ENCODE measurements at regions not wholly inside any gene's neighbourhood (a gene's known extent, or its start where the extent isn't known, plus 50 kb on each side); places are given as distances from the start of the nearest gene placed in this dataset.
"Not testable (repeated sequence)": the region's sequence is repeated elsewhere in the genome, so short reads cannot be mapped to it uniquely, and the experiment has no call there.

- H3K4me3 ChIP-seq (ENCODE audit: low read depth, low read length), result no peak overlapping the region
- no peak for TF ChIP-seq CTCF (IDR thresholded peaks at IDR 0.05; ENCODE audit: low read depth, low read length)
Measured at GRCh38 chr14:34087571-34087970, 136.7 kb upstream of the EGLN3 start.

- no peak for TF ChIP-seq CTCF (IDR thresholded peaks at IDR 0.05; ENCODE audit: low read depth, low read length)
Measured at GRCh38 chr14:34086223-34086757, 135.4 kb upstream of the EGLN3 start.

GRCh38 chr14:34085695-34086094, 134.8 kb upstream of the EGLN3 start:
- no peak for TF ChIP-seq CTCF (IDR thresholded peaks at IDR 0.05; ENCODE audit: low read depth, low read length)
- no peak overlapping the region for H3K4me3 ChIP-seq (ENCODE audit: low read depth, low read length)

More at GRCh38 chr14:34086223-34086757, 135.4 kb upstream of the EGLN3 start:
- no peak overlapping the region for H3K4me3 ChIP-seq (ENCODE audit: low read depth, low read length)

GRCh38 chr14:34081576-34082136, 130.8 kb upstream of the EGLN3 start:
- H3K4me3 ChIP-seq (ENCODE audit: low read depth, low read length), result no peak overlapping the region
- no peak for TF ChIP-seq CTCF (IDR thresholded peaks at IDR 0.05; ENCODE audit: low read depth, low read length)

DNA sequence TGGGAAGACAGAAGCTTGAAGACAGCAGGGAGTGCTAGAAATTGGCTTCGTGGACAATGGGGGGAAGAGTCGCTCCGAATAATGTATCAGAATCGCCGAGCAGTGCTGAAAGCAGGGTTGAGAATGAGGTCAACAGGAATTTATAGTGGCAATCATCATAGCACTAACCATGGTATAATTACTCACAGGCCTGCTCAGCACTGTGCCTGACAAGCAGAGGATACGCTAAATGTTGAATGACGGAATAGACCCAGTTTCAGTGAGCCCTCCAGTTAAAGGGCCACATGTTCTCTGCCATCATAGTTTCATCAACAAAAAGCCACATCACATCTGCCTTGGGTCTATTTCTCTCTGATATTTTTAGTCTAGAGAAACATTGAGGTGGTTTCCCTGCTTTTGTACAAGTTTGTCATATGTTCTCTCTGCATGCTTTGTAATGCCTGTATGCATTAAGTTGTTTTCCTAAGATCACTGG, 130.3 kb upstream of the EGLN3 start:
- no peak for TF ChIP-seq CTCF (IDR thresholded peaks at IDR 0.05; ENCODE audit: low read depth, low read length)

DNA sequence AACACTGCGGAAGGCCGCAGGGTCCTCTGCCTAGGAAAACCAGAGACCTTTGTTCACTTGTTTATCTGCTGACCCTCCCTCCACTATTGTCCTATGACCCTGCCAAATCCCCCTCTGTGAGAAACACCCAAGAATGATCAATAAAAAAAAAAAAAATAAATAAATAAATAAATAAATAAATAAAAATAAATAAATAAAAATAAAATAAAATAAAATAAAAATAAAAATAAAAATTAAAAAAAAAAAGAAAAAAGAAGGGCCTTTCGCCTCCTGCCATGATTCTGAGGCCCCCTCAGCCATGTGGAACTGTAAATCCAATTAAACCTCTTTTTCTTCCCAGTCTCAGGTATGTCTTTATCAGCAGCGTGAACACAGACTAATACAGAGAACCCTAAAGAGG, 128.8 kb upstream of the EGLN3 start:
- H3K4me3 ChIP-seq (ENCODE audit: low read depth, low read length), result not testable (repeated sequence)

More for the DNA sequence above, 130.3 kb upstream of the EGLN3 start:
- H3K4me3 ChIP-seq (ENCODE audit: low read depth, low read length), result no peak overlapping the region

GRCh38 chr14:34078117-34078743, 127.4 kb upstream of the EGLN3 start:
- H3K4me3 ChIP-seq (ENCODE audit: low read depth, low read length), result no peak overlapping the region
- TF ChIP-seq CTCF (IDR thresholded peaks at IDR 0.05; ENCODE audit: low read depth, low read length), result no peak
